Left lung (tissue), 4 donors: ENCODE measurements at regions not wholly inside any gene's neighbourhood (a gene's known extent, or its start where the extent isn't known, plus 50 kb on each side); places are given as distances from the start of the nearest gene placed in this dataset.

Experiments used
- ATAC-seq: fragments of 200-7000 bp; cut with Tn5 transposase; one replicate; pipeline ENCODE4 v1.9.1; 2020; ENCODE audit warnings: moderate library complexity
- DNase-seq, 4 donors: peaks; one replicate each; pipeline ENCODE4 v3.0.0-alpha.2; 2013 to 2020
- H3K27ac ChIP-seq, 2 donors: fragments of 200-600 bp; sonication (generic) in 1 of 2; one replicate each; pipeline versions ENCODE4 v1.5.0 to v1.8.0; 2020 to 2021
- H3K27me3 ChIP-seq, 2 donors: fragments of 200-600 bp; sonication (generic) in 1 of 2; one replicate each; pipeline versions ENCODE4 v1.5.0 to v1.8.0; 2020 to 2021
- H3K36me3 ChIP-seq, 2 donors: fragments of 200-600 bp; sonication (generic) in 1 of 2; one replicate each; pipeline versions ENCODE4 v1.5.0 to v1.8.0; 2020 to 2021
- H3K4me1 ChIP-seq, 2 donors: fragments of 200-600 bp; one replicate each; pipeline ENCODE4 v1.8.0; 2021
- H3K4me3 ChIP-seq, 2 donors: fragments of 200-600 bp; sonication (generic) in 1 of 2; one replicate each; pipeline versions ENCODE4 v1.5.0 to v1.8.0; 2020 to 2021; ENCODE audit warnings: mild to moderate bottlenecking in 1 of 2
- H3K9me3 ChIP-seq, 2 donors: fragments of 200-600 bp; sonication (generic) in 1 of 2; one replicate each; pipeline versions ENCODE4 v1.5.0 to v1.8.0; 2020 to 2021
- intact Hi-C, 2 donors: fragments of 100-400 bp; cut with DNase I; formaldehyde crosslinking; loops; one replicate each; pipeline versions ENCODE4 v1.11.2 to v1.14.2; 2022
- TF ChIP-seq, protein P1 (sequence below), 2 donors: fragments of 200-600 bp; sonication (generic) in 1 of 2; IDR thresholded peaks; one replicate each; pipeline versions ENCODE4 v1.5.0 to v1.8.0; 2021; ENCODE audit warnings: antibody characterized with exemption in 2 of 2
- donor health status: DM: no; HTN: yes; CAD: no.
- donor health status: DM: no; HTN: no; CAD: no.

DNA sequence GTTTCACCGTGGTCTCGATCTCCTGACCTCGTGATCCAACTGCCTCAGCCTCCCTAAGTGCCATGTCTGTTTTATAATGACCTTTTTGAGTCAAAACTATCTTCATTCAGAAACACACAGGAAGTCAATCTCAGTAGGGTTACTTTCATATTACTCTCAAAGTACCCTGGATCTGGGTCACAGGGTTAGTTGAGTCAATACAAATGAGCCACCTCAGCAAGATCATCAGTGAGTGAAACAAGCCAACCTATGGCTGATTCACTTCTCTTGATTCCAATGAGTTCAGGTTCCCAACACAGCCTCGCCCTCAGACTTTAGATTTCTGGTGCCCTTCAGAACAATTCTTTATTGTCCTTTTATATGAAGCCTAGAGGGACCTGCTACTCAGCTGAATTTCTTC, 76.9 kb downstream of the ZC3H11B start:
- TF ChIP-seq, protein P1, sequence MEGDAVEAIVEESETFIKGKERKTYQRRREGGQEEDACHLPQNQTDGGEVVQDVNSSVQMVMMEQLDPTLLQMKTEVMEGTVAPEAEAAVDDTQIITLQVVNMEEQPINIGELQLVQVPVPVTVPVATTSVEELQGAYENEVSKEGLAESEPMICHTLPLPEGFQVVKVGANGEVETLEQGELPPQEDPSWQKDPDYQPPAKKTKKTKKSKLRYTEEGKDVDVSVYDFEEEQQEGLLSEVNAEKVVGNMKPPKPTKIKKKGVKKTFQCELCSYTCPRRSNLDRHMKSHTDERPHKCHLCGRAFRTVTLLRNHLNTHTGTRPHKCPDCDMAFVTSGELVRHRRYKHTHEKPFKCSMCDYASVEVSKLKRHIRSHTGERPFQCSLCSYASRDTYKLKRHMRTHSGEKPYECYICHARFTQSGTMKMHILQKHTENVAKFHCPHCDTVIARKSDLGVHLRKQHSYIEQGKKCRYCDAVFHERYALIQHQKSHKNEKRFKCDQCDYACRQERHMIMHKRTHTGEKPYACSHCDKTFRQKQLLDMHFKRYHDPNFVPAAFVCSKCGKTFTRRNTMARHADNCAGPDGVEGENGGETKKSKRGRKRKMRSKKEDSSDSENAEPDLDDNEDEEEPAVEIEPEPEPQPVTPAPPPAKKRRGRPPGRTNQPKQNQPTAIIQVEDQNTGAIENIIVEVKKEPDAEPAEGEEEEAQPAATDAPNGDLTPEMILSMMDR (IDR thresholded peaks at IDR 0.05), result no peak
- H3K36me3 ChIP-seq, result no peaks in the 10 kb centered on the region
- ATAC-seq, result no peak

DNA sequence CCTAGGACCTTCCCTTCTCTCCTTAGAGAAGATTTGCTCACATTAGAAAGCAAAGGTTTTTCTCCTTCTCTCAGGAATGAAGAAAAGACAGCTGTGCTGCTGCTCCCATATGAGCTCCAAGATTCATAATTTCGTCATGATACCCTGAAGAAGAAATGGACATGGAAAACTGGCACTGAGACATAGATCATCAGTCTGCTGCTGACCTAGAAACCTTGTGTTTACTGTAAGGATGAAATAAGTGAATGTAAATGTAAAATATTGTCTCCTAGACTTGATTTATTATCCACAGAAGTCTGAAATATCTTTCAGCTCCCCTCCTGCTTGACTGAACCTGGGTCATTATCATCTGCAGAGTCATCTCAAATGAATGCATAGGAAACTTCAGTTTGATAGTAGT, 77.9 kb downstream of the ZC3H11B start:
- Histone ChIP-seq H3K36me3 (no peaks in the 10 kb centered on the region), H3K4me1 (no peaks in the 10 kb centered on the region), H3K4me3 (no peak overlapping the region), H3K27ac (no peak overlapping the region), H3K9me3 (no peaks in the 10 kb centered on the region), H3K27me3 (no peaks in the 10 kb centered on the region)
- no peak for ATAC-seq
- TF ChIP-seq, protein P1 (IDR thresholded peaks at IDR 0.05), result no peak
- intact Hi-C loops, result no loop called here
- no peak for DNase-seq

More for the DNA sequence above, 76.9 kb downstream of the ZC3H11B start:
- DNase-seq, result no peak
- intact Hi-C loops, result no loop called here
- Histone ChIP-seq H3K4me3 (no peak overlapping the region), H3K27me3 (no peaks in the 10 kb centered on the region), H3K9me3 (no peaks in the 10 kb centered on the region), H3K27ac (no peak overlapping the region), H3K4me1 (no peaks in the 10 kb centered on the region)

DNA sequence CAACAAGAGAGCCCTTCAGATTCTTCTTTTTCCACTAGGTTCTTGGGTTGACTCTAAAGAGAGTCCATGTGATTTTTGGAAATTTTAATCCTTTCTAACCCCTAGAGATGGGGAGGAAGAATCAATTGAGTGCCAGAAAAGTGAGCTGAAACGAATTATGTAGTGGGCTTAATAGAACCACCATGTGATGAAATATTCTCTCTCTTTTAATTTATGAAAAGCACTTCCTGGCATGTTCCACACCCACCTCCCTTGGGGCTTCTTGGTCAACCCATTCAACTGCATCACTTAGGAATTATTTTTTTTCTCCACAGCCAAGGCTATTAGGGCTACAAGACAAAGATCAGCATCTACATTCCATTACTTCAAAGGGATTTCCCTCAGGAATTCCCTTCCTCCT, 79.6 kb downstream of the ZC3H11B start:
- H3K27ac ChIP-seq, result no peak overlapping the region
- TF ChIP-seq, protein P1 (IDR thresholded peaks at IDR 0.05), result no peak
- intact Hi-C loops, result no loop called here
- ATAC-seq (no peak), DNase-seq (no peak)
- H3K27me3 ChIP-seq, result no peaks in the 10 kb centered on the region
- no peaks in the 10 kb centered on the region for H3K4me1 ChIP-seq
- no peaks in the 10 kb centered on the region for H3K9me3 ChIP-seq
- H3K36me3 ChIP-seq, result no peaks in the 10 kb centered on the region
- H3K4me3 ChIP-seq, result no peak overlapping the region

DNA sequence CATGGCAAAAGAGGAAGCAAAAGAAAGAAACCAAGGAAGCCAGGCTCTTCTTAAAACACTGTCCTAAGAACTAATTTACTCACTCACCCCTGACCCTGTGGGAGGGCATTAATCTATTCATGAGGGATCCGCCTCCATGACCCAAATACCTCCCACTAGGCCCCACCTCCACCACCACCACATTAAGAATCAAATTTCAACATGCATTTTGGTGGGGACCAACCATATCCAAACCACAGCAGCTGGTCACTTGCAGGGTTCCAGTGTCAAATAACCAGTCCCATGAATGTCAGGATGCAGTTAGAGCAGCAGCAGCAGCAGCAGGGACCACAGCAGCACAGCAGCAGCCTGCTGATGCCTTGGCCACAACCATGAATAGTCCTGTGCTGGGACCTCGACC, 83.8 kb downstream of the ZC3H11B start:
- TF ChIP-seq, protein P1 (IDR thresholded peaks at IDR 0.05), result no peak
- no peaks in the 10 kb centered on the region for H3K4me1 ChIP-seq
- DNase-seq (no peak), ATAC-seq (no peak)
- H3K27ac ChIP-seq, result no peak overlapping the region
- no peaks in the 10 kb centered on the region for H3K36me3 ChIP-seq
- no peak overlapping the region for H3K4me3 ChIP-seq
- H3K27me3 ChIP-seq, result no peaks in the 10 kb centered on the region
- intact Hi-C loops, result no loop called here
- no peaks in the 10 kb centered on the region for H3K9me3 ChIP-seq

DNA sequence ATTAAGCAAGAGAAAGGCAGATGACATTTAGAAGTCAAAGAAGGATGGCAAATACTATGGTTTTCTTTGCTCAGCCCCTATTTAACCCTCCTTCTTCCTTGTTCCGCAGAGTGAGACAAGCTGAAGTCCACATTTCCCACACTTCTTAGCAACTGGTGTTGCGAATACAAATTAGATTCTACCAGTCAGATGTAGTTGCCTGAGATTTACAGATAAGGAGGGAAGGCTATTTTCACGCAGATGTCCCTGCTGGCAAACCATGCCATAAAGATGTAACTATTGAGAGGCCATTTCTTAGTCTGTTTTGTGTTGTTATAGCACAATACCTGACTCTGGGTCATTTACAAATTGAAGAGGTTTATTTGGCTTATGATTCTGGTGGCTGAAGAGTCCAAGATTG, 84.3 kb downstream of the ZC3H11B start:
- H3K4me3 ChIP-seq, result no peak overlapping the region
- H3K9me3 ChIP-seq, result no peaks in the 10 kb centered on the region
- DNase-seq (no peak), ATAC-seq (no peak)
- no peaks in the 10 kb centered on the region for H3K4me1 ChIP-seq
- intact Hi-C loops, result no loop called here
- no peaks in the 10 kb centered on the region for H3K27me3 ChIP-seq
- H3K36me3 ChIP-seq, result no peaks in the 10 kb centered on the region
- TF ChIP-seq, protein P1 (IDR thresholded peaks at IDR 0.05), result no peak
- no peak overlapping the region for H3K27ac ChIP-seq
